Natural killer cell (primary cell): ENCODE measurements at regions not wholly inside any gene's neighbourhood (a gene's known extent, or its start where the extent isn't known, plus 50 kb on each side); places are given as distances from the start of the nearest gene placed in this dataset.
A peak's percentile ranks its signal among the peaks of the same experiment; 100 is the strongest.
"Not testable (repeated sequence)": the region's sequence is repeated elsewhere in the genome, so short reads cannot be mapped to it uniquely, and the experiment has no call there.

ENCODE experiments used
- ATAC-seq, 3 donors: fragments of 150-1000 bp in 2 of 3; fragments of 200-7000 bp in 1 of 3; cut with Tn5 transposase; 1 replicate in 1 of 3; 2 replicates in 2 of 3; pipeline ENCODE4 v1.10.0; 2021; ENCODE audit warnings: mild to moderate bottlenecking in 2 of 3, moderate library complexity in 2 of 3
- DNase-seq, 2 donors: peaks; one replicate each; pipeline versions ENCODE4 v3.0.0 to v3.0.0-alpha.2; 2013 to 2021; ENCODE audit warnings: mixed read lengths in 1 of 2
- H3K27ac ChIP-seq: one replicate; pipeline ENCODE4 v1.5.1; 2013; ENCODE audit warnings: mild to moderate bottlenecking, low read length
- H3K27me3 ChIP-seq: one replicate; pipeline ENCODE4 v1.6.1; 2013; ENCODE audit warnings: low read length; ENCODE audit not compliant: control insufficient read depth, insufficient read depth
- H3K36me3 ChIP-seq: one replicate; pipeline ENCODE4 v1.6.1; 2013; ENCODE audit warnings: low read length; ENCODE audit not compliant: control insufficient read depth, insufficient read depth
- H3K4me1 ChIP-seq: one replicate; pipeline ENCODE4 v1.6.1; 2013; ENCODE audit warnings: low read length; ENCODE audit not compliant: control insufficient read depth, insufficient read depth
- H3K4me3 ChIP-seq: one replicate; pipeline ENCODE4 v1.5.1; 2013; ENCODE audit warnings: low read length
- H3K9me3 ChIP-seq: one replicate; pipeline ENCODE4 v1.6.1; 2013; ENCODE audit warnings: low read length; ENCODE audit not compliant: control insufficient read depth, insufficient read depth
- H3K27ac Mint-ChIP-seq, 2 donors: one replicate each; pipeline ENCODE4 v1.8.0; 2022; ENCODE audit warnings: mild to moderate bottlenecking in 2 of 2, mixed read lengths in 2 of 2, moderate library complexity in 1 of 2
- H3K27me3 Mint-ChIP-seq, 2 donors: one replicate each; pipeline ENCODE4 v1.8.0; 2022; ENCODE audit warnings: low read depth in 2 of 2, mixed read lengths in 2 of 2
- H3K36me3 Mint-ChIP-seq: one replicate; pipeline ENCODE4 v1.8.0; 2022; ENCODE audit warnings: mixed read lengths
- H3K4me1 Mint-ChIP-seq, 2 donors: one replicate each; pipeline ENCODE4 v1.8.0; 2022; ENCODE audit warnings: mixed read lengths in 2 of 2
- H3K4me3 Mint-ChIP-seq: one replicate; pipeline ENCODE4 v1.8.0; 2022; ENCODE audit warnings: mild to moderate bottlenecking, moderate library complexity, mixed read lengths
- H3K9me3 Mint-ChIP-seq, 2 donors: one replicate each; pipeline ENCODE4 v1.8.0; 2022; ENCODE audit warnings: mixed read lengths in 2 of 2
- CTCF ChIP-seq: fragments of 200-600 bp; IDR thresholded peaks from one replicate; pipeline ENCODE4 v1.8.0; 2022; ENCODE audit warnings: antibody characterized with exemption
- WGBS: methylation state at CpG from one replicate; pipeline ENCODE4 v1.1.7; 2013; ENCODE audit warnings: missing lambda C conversion rate; ENCODE audit not compliant: insufficient coverage; 5-methylcytosine and 5-hydroxymethylcytosine counted together
- intact Hi-C: fragments of 100-400 bp; cut with micrococcal nuclease; formaldehyde crosslinking; loops from one replicate; pipeline ENCODE4 v1.14.2; 2022

- intact Hi-C loops = no loop called here
- no peak for ATAC-seq
Measured at GRCh38 chr1:22208973-22209378, 66.1 kb upstream of the WNT4 start.

GRCh38 chr1:22210176-22210575 is 67.3 kb upstream of the WNT4 start:
- H3K36me3 Mint-ChIP-seq = no peaks in the 10 kb centered on the region
- H3K4me1 Mint-ChIP-seq = no peaks in the 10 kb centered on the region
- intact Hi-C loops = no loop called here
- no peaks in the 10 kb centered on the region for H3K9me3 ChIP-seq
- no peak for DNase-seq
- H3K27ac Mint-ChIP-seq = peak overlapping the region in 1 of 2 donors; percentile 21
- no peak overlapping the region for H3K4me3 ChIP-seq
- no peak overlapping the region for H3K27ac ChIP-seq
- H3K9me3 Mint-ChIP-seq = no peaks in the 10 kb centered on the region
- H3K4me1 ChIP-seq = no peaks in the 10 kb centered on the region
- WGBS = 68% methylated on average over 12 of the region's 12 CpGs
- peaks cover 46 to 86% of the 10 kb centered on the region in 2 donors for H3K27me3 Mint-ChIP-seq
- no peaks in the 10 kb centered on the region for H3K36me3 ChIP-seq
- peaks cover 17% of the 10 kb centered on the region for H3K27me3 ChIP-seq
- H3K4me3 Mint-ChIP-seq = no peak overlapping the region
- no peak for TF ChIP-seq CTCF
- ATAC-seq = no peak

More at GRCh38 chr1:22208973-22209378, 66.1 kb upstream of the WNT4 start:
- Mint-ChIP-seq H3K27me3 (peaks cover 42 to 83% of the 10 kb centered on the region in 2 donors), H3K4me1 (no peaks in the 10 kb centered on the region), H3K9me3 (no peaks in the 10 kb centered on the region), H3K4me3 (no peak overlapping the region), H3K27ac (no peak overlapping the region), H3K36me3 (no peaks in the 10 kb centered on the region)
- Histone ChIP-seq H3K4me3 (no peak overlapping the region), H3K27ac (no peak overlapping the region), H3K4me1 (no peaks in the 10 kb centered on the region), H3K27me3 (peaks cover 17% of the 10 kb centered on the region), H3K36me3 (no peaks in the 10 kb centered on the region), H3K9me3 (no peaks in the 10 kb centered on the region)
- 62% methylated on average over 16 of the region's 16 CpGs for WGBS
- TF ChIP-seq CTCF = no peak
- DNase-seq = no peak

GRCh38 chr1:22210636-22211035 is 67.7 kb upstream of the WNT4 start:
- intact Hi-C loops = no loop called here
- TF ChIP-seq CTCF = no peak
- Mint-ChIP-seq H3K27me3 (peaks cover 46 to 82% of the 10 kb centered on the region in 2 donors), H3K27ac (peak overlapping the region in 1 of 2 donors; percentile 21), H3K36me3 (no peaks in the 10 kb centered on the region), H3K4me3 (no peak overlapping the region), H3K4me1 (no peaks in the 10 kb centered on the region), H3K9me3 (no peaks in the 10 kb centered on the region)
- 48% methylated on average over 7 of the region's 7 CpGs for WGBS
- DNase-seq (no peak), ATAC-seq (no peak)
- H3K36me3 ChIP-seq = no peaks in the 10 kb centered on the region
- no peak overlapping the region for H3K4me3 ChIP-seq
- H3K27ac ChIP-seq = no peak overlapping the region
- no peaks in the 10 kb centered on the region for H3K4me1 ChIP-seq
- no peaks in the 10 kb centered on the region for H3K9me3 ChIP-seq
- peaks cover 17% of the 10 kb centered on the region for H3K27me3 ChIP-seq

- 74% methylated on average over 6 of the region's 6 CpGs for WGBS
- peaks cover 17% of the 10 kb centered on the region for H3K27me3 ChIP-seq
- H3K4me3 ChIP-seq, ATAC-seq, H3K36me3 Mint-ChIP-seq, H3K4me1 Mint-ChIP-seq, DNase-seq, H3K4me3 Mint-ChIP-seq, H3K36me3 ChIP-seq, intact Hi-C loops, H3K9me3 Mint-ChIP-seq, H3K27ac ChIP-seq, H3K4me1 ChIP-seq, H3K9me3 ChIP-seq, H3K27ac Mint-ChIP-seq: not testable (repeated sequence)
- H3K27me3 Mint-ChIP-seq = peaks cover 48 to 78% of the 10 kb centered on the region in 2 donors
Measured at GRCh38 chr1:22211459-22211858, 68.6 kb upstream of the WNT4 start.
